GM12865 (cell line): ENCODE measurements at regions not wholly inside any gene's neighbourhood (a gene's known extent, or its start where the extent isn't known, plus 50 kb on each side); places are given as distances from the start of the nearest gene placed in this dataset.
"Not testable (repeated sequence)": the region's sequence is repeated elsewhere in the genome, so short reads cannot be mapped to it uniquely, and the experiment has no call there.

Experiments
- DNase-seq: peaks from one replicate; pipeline ENCODE4 v3.0.0; 2010; ENCODE audit warnings: low read depth
- H3K4me3 ChIP-seq: 2 replicates; pipeline ENCODE4 v1.5.1; 2011; ENCODE audit warnings: mild to moderate bottlenecking, low read depth, low read length, control low read depth
- CTCF ChIP-seq: IDR thresholded peaks from 2 replicates; pipeline ENCODE4 v1.5.1; 2011; ENCODE audit warnings: low read length, control low read depth, low read depth, inconsistent platforms; ENCODE audit not compliant: insufficient read depth; ENCODE audit errors: missing control alignments

GRCh38 chr10:18906636-18907035 lies 142.0 kb upstream of the MALRD1 start:
- H3K4me3 ChIP-seq, result no peak overlapping the region
- no peak for TF ChIP-seq CTCF
- DNase-seq, result no peak

- not testable (repeated sequence) for DNase-seq, H3K4me3 ChIP-seq
These were observed 131.2 kb upstream of the MALRD1 start for GRCh38 chr10:18917431-18917830.

GRCh38 chr10:18918532-18918931 lies 130.1 kb upstream of the MALRD1 start:
- no peak for TF ChIP-seq CTCF
- DNase-seq, result no peak
- H3K4me3 ChIP-seq, result no peak overlapping the region

- no peak overlapping the region for H3K4me3 ChIP-seq
- no peak for TF ChIP-seq CTCF
- DNase-seq, result no peak
These were observed 99.2 kb upstream of the MALRD1 start for GRCh38 chr10:18949391-18949790.

GRCh38 chr10:18951072-18951823 lies 97.4 kb upstream of the MALRD1 start:
- not testable (repeated sequence) for DNase-seq, H3K4me3 ChIP-seq

- no peak for DNase-seq
- H3K4me3 ChIP-seq, result no peak overlapping the region
- no peak for TF ChIP-seq CTCF
These were observed 93.5 kb upstream of the MALRD1 start for GRCh38 chr10:18955061-18955460.

- no peak for TF ChIP-seq CTCF
- no peak overlapping the region for H3K4me3 ChIP-seq
- no peak for DNase-seq
These were observed 89.2 kb upstream of the MALRD1 start for GRCh38 chr10:18959369-18959768.

GRCh38 chr10:18960466-18961079 lies 88.0 kb upstream of the MALRD1 start:
- DNase-seq, result no peak
- H3K4me3 ChIP-seq, result no peak overlapping the region
- TF ChIP-seq CTCF, result no peak
